Ovary (tissue), 3 donors: ENCODE measurements at regions not wholly inside any gene's neighbourhood (a gene's known extent, or its start where the extent isn't known, plus 50 kb on each side); places are given as distances from the start of the nearest gene placed in this dataset.

ENCODE experiments used
- CTCF ChIP-seq, 3 donors: fragments of 450-650 bp in 2 of 3; fragments of 200-600 bp in 1 of 3; IDR thresholded peaks; one replicate each; pipeline versions ENCODE4 v1.5.1 to v1.8.0; 2016 to 2022; ENCODE audit warnings: antibody characterized with exemption in 3 of 3, mild to moderate bottlenecking in 1 of 3
- EP300 ChIP-seq: sonication (generic); formaldehyde crosslinking; IDR thresholded peaks from one replicate; pipeline ENCODE4 v1.6.1; 2017; ENCODE audit warnings: antibody characterized with exemption
- POLR2A ChIP-seq: fragments of 450-650 bp; IDR thresholded peaks from one replicate; pipeline ENCODE4 v1.6.1; 2017; ENCODE audit warnings: antibody characterized with exemption, mild to moderate bottlenecking, moderate library complexity
- donor health status: DM: no; HTN: no; CAD: no.

GRCh38 chr6:23036406-23036983 lies 467.1 kb downstream of the HDGFL1 start:
- TF ChIP-seq CTCF (IDR thresholded peaks at IDR 0.05) (no peak), EP300 (no peak), POLR2A (no peak)
